ACHN (cell line): ENCODE measurements at regions not wholly inside any gene's neighbourhood (a gene's known extent, or its start where the extent isn't known, plus 50 kb on each side); places are given as distances from the start of the nearest gene placed in this dataset.
A peak's percentile ranks its signal among the peaks of the same experiment; 100 is the strongest.

Source experiments
- DNase-seq: peaks from one replicate; pipeline ENCODE4 v3.0.0-alpha.2; 2015
- in situ Hi-C: cut with HindIII; loops from 2 replicates; pipeline ENCODE4 v1.10.0; 2017; ENCODE audit warnings: low sequenced_read_pairs, low pct_ligation_motif_present, low pct_unique_long_range_greater_than_20kb

DNA sequence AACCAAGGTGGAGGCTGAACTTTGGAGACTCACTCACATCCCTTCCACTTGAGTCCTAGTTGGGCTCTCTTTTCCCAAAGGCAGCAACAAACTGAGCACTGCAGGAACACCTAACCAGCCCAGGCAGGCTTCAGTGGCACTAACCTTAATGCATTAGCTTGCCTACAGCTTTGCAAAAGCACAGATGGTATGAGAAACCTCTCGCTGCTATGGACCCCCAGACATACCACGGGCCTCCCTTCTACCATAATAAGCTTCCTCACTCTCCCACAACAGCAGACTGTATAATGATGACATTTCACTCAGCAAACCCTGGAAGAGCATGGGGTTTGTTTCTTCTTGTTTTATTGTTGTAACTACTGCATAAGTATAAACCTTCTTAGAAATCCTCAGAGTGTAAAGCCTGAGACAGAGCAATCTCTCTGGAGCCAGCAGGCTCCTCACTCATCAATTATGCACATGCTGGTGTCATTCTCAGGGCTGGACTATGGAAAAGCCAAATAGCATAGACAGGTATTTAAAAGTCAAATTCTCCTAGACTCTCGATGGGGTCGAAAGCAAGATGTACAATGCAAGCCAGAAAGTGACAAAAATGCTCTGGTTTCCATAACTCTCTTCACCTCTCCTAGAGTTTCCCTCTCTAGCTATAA, 167.6 kb downstream of the NXPE2 start:
- in situ Hi-C loops, result no loop called here
- no peak for DNase-seq

- in situ Hi-C loops, result no loop called here
- DNase-seq, result no peak
Observed at GRCh38 chr11:114846416-114846791, 168.1 kb downstream of the NXPE2 start.

- in situ Hi-C loops, result no loop called here
- no peak for DNase-seq
Observed at GRCh38 chr11:114847306-114847975, 169.1 kb downstream of the NXPE2 start.

DNA sequence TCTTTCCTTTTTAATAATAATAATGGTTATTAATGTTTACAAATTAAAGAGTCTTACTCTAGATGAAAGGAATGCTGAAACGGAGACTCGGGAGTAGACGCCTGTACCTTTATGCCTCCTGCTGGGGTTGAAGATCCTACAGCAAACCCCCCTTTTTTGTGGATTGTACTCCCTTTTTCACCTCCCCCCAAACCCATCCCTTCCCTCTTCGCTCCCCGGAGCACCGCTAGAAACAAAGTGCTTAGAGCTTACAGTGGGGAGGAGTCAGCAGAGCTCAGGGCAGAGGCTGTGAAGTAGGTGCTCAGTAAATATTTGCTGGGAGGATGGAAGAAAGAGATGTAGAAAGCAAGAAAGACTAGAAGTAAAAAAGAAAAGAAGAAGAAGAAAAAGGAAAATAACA, 169.7 kb downstream of the NXPE2 start:
- in situ Hi-C loops, result no loop called here
- DNase-seq, result no peak

GRCh38 chr11:114857281-114857680, 179.0 kb downstream of the NXPE2 start:
- in situ Hi-C loops, result no loop called here
- no peak for DNase-seq

DNA sequence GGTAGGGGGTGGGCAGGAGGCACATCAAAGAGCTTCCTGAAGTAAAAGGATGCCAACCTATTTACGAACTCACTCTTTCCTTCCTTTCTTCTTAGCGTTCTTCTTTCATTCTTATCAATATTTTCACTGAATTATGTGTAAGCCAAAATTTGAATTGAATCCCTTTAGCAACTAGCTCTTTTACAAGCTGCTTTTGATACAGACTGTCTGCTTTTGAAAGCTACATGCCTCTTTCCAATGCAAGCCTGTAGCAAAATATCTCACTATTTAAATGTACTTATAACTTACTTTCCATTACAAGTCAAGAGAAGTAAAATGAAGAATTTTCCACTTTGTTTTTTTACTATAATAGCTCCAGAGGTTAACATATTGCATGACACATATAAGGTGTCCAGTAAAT, 186.6 kb downstream of the NXPE2 start:
- in situ Hi-C loops, result no loop called here
- no peak for DNase-seq

DNA sequence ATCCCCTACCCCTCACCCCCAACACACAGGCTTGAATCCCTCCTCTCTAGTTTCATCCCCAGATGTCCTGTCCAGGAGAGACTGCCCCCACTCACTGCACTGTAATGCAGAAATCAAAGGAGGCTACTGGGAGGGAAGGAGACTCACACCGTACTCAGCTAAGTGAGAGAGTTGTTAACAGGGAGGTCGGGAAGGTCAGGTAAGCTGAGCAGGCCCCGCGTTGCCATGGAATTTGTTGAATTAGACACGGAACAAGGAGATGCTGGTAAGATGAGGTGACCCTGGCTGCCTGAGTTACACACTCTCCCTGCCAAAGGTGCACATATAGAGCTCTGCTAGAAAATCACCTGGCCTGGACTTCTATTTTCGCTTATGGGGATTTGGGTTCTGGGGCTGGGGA, 197.9 kb downstream of the NXPE2 start:
- in situ Hi-C loops, result no loop called here
- DNase-seq, result no peak

DNA sequence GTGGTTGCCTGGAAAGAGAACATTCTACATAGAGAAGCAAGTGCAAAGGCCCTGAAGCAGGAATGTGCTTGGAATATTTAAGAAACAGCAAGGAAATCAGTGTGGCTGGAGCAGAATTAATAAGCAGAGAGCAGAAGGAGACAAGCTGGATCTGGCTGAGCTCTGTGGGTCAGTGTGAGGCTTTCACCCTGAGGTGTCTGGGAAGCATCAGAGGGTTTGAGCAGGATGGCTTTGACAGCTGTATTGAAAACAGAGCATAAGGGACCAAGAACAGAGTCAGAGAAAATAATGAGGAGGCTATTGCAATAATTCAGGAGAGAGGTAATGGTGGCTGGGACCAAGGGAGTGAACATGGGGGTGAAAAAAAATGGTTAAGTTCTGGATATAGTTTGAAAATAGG, 199.6 kb downstream of the NXPE2 start:
- DNase-seq, result no peak
- in situ Hi-C loops, result no loop called here

DNA sequence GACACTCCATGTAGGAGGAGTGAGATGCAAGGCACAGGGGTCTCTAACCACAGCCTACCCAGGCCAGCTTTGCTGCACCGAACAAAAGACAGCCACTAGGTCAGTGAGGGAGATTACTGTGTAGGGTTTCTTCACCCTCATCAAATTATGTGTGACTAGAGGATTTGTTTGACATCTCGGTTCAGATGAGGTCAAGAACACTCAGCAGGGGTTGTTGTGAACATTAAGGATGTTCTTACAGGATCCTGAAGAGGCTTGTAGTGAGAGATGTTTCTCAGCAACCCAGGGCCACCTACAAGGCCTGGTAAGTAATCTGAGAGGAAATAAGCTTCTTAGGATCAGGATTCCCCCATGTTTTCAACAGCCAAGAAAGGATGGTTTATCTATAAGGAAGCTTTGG, 202.1 kb downstream of the NXPE2 start:
- DNase-seq, result no peak
- in situ Hi-C loops, result no loop called here

DNA sequence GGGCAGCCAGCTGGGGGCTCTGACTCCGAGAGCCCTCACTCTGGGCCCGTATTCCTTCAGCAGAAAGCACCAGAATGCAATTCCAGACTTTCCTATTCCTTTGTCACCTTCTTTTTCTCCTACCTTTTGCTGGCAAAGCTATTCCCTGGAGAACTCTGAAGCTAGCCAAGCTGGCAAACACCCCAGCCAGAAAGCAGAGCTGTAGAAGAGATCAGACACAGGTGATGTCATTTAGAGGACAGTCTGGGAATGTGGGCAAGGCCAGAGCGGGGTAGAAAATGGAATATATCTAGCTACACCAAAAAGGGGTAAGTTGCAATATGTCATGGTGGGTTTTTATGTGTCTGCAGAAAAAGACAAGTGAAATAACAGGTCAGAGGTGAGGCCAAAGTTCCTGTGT, 205.1 kb downstream of the NXPE2 start:
- in situ Hi-C loops, result no loop called here

DNA sequence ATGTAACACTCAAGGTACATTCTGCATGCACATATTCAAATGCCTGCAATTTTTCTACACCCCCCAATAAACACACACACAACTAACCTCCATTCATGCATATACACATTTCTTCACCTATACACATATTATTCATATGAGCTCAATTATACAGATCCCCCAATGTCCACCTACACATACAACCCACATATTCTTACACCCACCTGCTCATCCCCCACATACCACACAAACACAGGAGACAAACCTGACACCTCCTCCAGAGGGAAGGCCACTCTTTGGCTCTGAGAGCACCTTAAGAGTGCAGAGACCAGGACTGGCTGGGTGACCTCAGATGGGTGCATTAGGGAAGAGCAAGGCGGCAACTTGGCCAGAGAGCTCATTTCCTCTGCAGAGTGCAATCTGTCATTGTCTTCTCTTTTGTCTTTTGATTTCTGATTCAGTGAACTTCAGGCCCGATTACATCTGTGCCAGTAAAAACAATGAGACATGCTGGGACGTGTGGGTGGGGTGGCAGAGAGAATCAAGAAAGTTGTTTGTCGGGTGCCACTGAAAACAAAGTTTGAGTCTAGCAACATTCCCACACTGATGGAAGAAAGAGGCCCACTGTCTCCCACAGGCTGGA, 208.4 kb downstream of the NXPE2 start:
- in situ Hi-C loops, result no loop called here
- DNase-seq, result no peak

More for the DNA sequence above, 205.1 kb downstream of the NXPE2 start:
- DNase-seq, result no peak

DNA sequence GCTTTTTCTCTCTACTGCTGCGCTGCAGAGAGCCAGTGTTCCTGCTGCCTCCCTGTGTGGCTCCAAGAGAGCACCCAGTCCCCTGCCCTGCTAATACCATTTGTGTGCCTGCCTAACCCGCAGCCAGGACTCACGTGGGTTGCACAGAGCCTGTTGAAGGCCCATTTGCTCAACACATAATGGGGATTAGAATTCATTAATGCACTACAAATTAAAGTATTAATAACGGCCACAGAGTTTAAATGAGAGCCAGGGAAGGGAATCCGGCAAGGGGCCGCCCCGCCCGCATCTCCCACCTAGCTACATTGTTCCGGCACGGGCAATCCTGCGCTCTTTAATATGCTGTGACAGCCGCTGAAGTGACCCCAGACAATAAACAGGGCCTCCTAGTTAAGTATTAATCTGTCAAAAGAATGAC, 211.3 kb downstream of the NXPE2 start:
- no peak for DNase-seq
- in situ Hi-C loops, result no loop called here

DNA sequence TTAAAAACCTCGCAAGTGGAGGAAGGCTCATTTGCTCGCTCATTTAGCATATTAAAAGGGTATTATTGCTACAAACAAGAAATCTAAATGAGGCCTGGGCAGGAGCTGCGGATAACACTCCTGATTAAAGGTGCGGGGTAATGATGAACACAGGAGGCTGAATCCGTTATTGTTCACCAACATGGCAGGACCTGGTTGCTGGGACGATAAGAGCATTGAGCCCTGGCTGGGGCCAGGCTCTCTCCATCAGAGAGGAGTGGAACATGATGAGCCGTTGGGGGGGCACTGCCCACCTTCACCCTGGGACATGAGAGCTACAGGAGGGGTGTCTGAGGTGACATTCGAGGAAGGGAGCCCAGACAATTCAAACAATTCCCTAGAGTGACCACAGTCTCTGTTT, 211.7 kb downstream of the NXPE2 start:
- in situ Hi-C loops, result no loop called here

GRCh38 chr11:114891911-114892310, 213.6 kb downstream of the NXPE2 start:
- in situ Hi-C loops, result no loop called here
- DNase-seq, result no peak

More for the DNA sequence above, 211.7 kb downstream of the NXPE2 start:
- DNase-seq, result no peak

GRCh38 chr11:114892381-114893197, 214.3 kb downstream of the NXPE2 start:
- DNase-seq, result peak; percentile 6
- in situ Hi-C loops, result no loop called here

GRCh38 chr11:114893329-114893728, 215.0 kb downstream of the NXPE2 start:
- no peak for DNase-seq
- in situ Hi-C loops, result no loop called here

DNA sequence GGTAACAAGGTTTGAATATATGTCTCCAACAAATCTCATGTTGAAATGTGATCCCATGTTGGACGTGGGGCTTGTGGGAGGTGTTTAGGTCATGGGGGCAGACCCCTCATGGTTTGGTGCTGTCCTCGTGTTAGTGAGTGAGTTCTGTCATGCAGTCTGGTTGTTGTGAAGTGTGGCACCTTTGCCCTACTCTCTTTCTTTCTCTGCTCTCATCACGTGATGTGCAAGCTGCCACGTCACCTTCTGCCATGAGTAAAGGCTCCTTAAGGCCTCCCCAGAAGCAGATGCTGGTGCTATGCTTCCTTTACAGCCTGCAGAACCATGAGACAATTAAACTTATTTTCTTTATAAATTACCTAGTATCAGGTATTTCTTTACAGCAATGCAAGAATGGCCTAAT, 218.3 kb downstream of the NXPE2 start:
- DNase-seq, result no peak
- in situ Hi-C loops, result no loop called here

GRCh38 chr11:114909866-114910265, 231.5 kb downstream of the NXPE2 start:
- in situ Hi-C loops, result no loop called here

DNA sequence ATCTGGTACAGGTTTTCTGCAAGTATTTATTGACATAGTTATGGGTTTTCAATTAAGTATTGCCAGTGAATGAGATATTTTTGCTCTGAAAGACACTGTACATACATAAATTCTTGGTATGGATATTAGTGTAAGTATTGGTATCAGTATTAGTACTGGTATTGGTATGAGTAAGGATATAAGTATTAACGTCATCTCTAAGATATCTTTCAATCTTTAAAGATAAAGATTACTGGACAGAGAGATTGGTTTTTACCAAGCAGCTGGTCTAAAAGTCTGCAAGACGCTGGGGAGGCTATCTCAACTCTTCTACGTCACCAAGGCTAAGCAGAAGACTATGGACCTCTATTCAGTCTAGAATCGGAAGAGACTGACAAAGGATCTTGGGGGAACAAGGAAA, 234.5 kb downstream of the NXPE2 start:
- no peak for DNase-seq
- in situ Hi-C loops, result no loop called here

More at GRCh38 chr11:114909866-114910265, 231.5 kb downstream of the NXPE2 start:
- no peak for DNase-seq
